ENCODE measurements at regions not wholly inside any gene's neighbourhood (a gene's known extent, or its start where the extent isn't known, plus 50 kb on each side); places are given as distances from the start of the nearest gene placed in this dataset.
"Not testable (repeated sequence)": the region's sequence is repeated elsewhere in the genome, so short reads cannot be mapped to it uniquely, and the experiment has no call there.

DNA sequence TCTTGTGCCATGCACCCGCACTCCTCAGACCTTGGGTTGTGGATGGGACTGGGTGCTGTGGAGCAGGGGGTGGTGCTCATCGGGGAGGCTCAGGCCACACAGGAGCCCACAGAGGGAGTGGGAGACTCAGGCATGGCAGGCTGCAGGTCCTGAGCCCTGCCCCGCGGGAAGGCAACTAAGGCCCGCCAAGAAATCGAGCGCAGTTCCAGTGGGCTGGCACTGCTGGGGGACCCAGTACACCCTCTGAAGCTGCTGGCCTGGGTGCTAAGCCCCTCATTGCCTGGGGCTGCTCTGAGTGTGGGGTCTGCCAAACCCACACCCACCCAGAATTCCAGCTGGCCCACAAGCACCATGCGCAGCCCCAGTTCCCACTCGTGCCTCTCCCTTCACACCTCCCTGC, 450.5 kb upstream of the FGF16 start:
- no peak for DNase-seq (ENCODE audit: low read depth)
- H3K4me3 ChIP-seq (ENCODE audit: control insufficient read depth, low read depth, low read length), result no peak overlapping the region
- TF ChIP-seq, protein P1, sequence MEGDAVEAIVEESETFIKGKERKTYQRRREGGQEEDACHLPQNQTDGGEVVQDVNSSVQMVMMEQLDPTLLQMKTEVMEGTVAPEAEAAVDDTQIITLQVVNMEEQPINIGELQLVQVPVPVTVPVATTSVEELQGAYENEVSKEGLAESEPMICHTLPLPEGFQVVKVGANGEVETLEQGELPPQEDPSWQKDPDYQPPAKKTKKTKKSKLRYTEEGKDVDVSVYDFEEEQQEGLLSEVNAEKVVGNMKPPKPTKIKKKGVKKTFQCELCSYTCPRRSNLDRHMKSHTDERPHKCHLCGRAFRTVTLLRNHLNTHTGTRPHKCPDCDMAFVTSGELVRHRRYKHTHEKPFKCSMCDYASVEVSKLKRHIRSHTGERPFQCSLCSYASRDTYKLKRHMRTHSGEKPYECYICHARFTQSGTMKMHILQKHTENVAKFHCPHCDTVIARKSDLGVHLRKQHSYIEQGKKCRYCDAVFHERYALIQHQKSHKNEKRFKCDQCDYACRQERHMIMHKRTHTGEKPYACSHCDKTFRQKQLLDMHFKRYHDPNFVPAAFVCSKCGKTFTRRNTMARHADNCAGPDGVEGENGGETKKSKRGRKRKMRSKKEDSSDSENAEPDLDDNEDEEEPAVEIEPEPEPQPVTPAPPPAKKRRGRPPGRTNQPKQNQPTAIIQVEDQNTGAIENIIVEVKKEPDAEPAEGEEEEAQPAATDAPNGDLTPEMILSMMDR (conservative IDR thresholded peaks at IDR 0.05; ENCODE audit: control insufficient read depth, insufficient read depth, low read depth, low read length), result no peak

DNA sequence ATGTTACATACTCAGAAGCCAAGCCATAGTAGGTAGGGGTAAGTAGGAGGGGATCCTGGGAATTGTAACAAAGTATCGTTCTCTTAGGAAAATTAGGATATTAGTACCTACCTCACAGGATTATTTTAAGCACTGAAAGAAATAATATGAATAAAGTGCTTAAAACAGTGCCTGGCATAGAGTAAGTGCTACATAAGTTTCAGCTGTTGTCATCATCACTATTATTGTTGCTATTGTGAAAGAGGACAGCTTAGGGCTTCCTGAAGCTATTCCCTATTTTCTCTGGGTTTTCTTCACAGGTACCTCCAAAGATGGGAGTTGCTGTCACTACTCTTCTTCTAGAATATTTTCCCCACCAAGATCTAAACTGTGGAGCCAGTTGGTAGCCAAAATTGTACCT, 443.7 kb upstream of the FGF16 start:
- TF ChIP-seq, protein P1 (conservative IDR thresholded peaks at IDR 0.05; ENCODE audit: control insufficient read depth, insufficient read depth, low read depth, low read length), result no peak
- H3K4me3 ChIP-seq (ENCODE audit: control insufficient read depth, low read depth, low read length), result no peak overlapping the region

DNA sequence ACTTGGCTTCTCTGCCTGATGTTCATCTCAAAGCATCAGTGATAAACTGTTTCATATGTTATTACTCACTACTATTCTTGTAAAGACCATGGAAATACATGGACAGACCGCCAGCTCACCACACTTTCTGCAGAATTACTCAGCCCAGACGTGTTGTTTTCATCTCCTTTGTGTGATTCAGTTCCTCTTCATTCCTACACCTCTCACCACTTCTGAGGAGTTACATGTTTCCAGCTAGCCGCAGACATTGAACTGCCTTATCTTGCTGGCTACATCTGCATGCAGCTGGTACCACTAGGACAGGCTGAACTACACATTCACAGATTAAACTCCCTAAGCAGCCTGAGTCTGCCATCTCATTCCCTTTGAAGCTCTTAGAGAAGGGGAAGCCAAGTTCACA, 443.2 kb upstream of the FGF16 start:
- no peak overlapping the region for H3K4me3 ChIP-seq (ENCODE audit: control insufficient read depth, low read depth, low read length)
- DNase-seq (ENCODE audit: low read depth), result peak; percentile 2
- TF ChIP-seq, protein P1 (conservative IDR thresholded peaks at IDR 0.05; ENCODE audit: control insufficient read depth, insufficient read depth, low read depth, low read length), result no peak

More for the DNA sequence above, 443.7 kb upstream of the FGF16 start:
- no peak for DNase-seq (ENCODE audit: low read depth)

DNA sequence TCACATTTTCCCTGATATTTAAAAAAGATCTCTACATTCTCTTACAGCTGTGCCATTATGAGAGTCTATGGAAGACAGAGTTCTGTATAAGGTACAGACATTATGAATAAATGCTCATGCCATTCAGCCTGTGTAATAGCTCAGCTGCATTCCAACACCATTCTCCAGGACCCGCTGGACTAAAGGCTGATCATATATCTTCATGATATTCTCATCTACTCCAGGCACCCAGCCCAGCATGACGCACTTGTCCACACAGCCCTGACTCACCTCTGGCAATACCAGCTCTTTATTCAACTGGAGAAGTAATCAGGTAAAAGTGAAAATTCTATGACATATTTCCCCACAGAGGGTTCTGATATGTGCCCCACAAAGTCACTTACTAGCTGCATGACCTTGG, 437.5 kb upstream of the FGF16 start:
- peak; percentile 48 for DNase-seq (ENCODE audit: low read depth)
- TF ChIP-seq, protein P1 (conservative IDR thresholded peaks at IDR 0.05; ENCODE audit: control insufficient read depth, insufficient read depth, low read depth, low read length), result no peak
- no peak overlapping the region for H3K4me3 ChIP-seq (ENCODE audit: control insufficient read depth, low read depth, low read length)

DNA sequence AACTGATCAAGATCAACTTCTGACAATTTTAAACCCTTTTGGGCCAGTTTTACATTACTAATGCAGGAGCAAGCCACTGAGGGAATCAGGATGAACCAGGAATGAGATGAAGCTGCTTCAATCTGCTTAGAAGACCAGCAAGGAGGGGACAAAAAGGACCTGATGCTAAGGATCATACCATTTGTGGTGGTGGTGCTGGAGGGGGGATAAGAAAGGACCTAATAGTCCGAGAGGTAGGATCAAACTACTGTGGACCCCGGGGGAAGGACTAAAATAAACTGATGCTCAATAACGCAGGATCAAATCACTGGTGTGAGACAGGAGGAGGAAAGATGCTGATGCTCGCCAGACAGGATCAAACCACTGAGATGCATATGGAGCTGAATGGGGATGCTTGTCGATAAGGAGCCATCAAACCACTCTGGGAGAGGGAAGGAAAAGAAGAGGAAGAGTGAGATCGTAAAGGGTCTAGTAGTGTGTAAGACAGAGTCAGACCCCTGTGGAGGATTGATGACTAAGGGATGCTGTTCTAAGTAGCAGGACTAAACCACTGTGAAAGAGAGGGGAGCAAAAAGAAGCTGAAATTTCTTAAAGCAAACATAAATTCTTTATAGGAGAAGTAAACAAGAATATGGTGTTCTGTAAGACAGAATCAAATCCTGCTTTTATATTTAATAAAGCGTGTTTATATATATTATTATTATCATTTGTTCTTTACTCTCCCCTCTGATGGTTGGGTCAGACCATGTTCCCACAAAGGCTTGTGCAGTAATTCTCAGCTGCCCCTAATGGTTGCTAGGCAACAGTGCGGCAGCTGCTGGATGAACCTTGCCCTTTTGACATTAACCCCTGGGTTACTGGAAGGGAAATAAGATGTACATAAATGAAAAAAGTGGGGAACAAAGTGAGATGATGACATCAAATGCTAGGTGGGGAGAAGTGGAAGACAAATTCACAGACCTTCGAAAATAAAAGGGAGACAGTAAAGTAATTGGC, 432.5 kb upstream of the FGF16 start:
- TF ChIP-seq, protein P1 (conservative IDR thresholded peaks at IDR 0.05; ENCODE audit: control insufficient read depth, insufficient read depth, low read depth, low read length), result no peak
- no peak overlapping the region for H3K4me3 ChIP-seq (ENCODE audit: control insufficient read depth, low read depth, low read length)
- no peak for DNase-seq (ENCODE audit: low read depth)

DNA sequence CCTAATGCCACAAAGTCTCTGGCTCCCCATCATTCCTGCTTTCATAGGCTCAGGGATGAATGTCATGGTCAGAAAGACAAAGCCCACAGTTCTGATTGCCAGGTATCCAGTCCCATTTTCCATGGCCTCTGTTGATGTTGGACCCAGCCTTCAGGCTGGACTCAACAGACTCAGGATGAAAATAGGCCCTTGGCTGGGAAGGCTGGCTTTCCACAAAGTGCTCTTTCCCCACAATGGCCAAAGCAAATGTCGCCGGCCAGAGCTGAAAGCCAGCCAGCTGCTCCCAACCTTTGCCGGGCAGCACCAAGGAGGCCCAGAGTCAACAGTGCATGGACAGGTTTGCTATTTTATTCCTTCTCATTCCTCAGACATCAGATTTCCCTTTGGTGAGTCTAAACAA, 430.1 kb upstream of the FGF16 start:
- TF ChIP-seq, protein P1 (conservative IDR thresholded peaks at IDR 0.05; ENCODE audit: control insufficient read depth, insufficient read depth, low read depth, low read length), result no peak
- DNase-seq (ENCODE audit: low read depth), result no peak
- H3K4me3 ChIP-seq (ENCODE audit: control insufficient read depth, low read depth, low read length), result no peak overlapping the region

DNA sequence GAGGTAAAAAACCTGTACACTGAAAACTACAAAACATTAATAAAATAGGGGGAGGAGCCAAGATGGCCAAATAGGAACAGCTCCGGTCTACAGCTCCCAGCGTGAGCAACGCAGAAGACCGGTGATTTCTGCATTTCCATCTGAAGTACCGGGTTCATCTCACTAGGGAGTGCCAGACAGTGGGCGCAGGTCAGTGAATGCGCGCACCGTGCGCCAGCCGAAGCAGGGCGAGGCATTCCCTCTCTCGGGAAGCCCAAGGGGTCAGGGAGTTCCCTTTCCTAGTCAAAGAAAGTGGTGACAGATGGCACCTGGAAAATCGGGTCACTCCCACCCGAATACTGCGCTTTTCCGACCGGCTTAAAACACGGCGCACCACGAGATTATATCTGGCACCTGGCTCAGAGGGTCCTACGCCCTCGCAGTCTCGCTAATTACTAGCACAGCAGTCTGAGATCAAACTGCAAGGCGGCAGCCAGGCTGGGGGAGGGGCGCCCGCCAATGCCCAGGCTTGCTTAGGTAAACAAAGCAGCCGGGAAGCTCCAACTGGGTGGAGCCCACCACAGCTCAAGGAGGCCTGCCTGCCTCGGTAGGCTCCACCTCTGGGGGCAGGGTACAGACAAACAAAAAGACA, 400.9 kb upstream of the FGF16 start:
- DNase-seq (ENCODE audit: low read depth); H3K4me3 ChIP-seq (ENCODE audit: control insufficient read depth, low read depth, low read length): not testable (repeated sequence)

Measured in fibroblast of mammary gland (primary cell).